ENCODE measurements at regions not wholly inside any gene's neighbourhood (a gene's known extent, or its start where the extent isn't known, plus 50 kb on each side); places are given as distances from the start of the nearest gene placed in this dataset.

GRCh38 chr3:178174201-178174915 is 361.9 kb upstream of the KCNMB2 start:
- TF ChIP-seq, protein P1, sequence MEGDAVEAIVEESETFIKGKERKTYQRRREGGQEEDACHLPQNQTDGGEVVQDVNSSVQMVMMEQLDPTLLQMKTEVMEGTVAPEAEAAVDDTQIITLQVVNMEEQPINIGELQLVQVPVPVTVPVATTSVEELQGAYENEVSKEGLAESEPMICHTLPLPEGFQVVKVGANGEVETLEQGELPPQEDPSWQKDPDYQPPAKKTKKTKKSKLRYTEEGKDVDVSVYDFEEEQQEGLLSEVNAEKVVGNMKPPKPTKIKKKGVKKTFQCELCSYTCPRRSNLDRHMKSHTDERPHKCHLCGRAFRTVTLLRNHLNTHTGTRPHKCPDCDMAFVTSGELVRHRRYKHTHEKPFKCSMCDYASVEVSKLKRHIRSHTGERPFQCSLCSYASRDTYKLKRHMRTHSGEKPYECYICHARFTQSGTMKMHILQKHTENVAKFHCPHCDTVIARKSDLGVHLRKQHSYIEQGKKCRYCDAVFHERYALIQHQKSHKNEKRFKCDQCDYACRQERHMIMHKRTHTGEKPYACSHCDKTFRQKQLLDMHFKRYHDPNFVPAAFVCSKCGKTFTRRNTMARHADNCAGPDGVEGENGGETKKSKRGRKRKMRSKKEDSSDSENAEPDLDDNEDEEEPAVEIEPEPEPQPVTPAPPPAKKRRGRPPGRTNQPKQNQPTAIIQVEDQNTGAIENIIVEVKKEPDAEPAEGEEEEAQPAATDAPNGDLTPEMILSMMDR (IDR thresholded peaks at IDR 0.05): no peak
- no peak for TF ChIP-seq POLR2A (IDR thresholded peaks at IDR 0.05)

Data from adrenal gland (tissue), 5 donors.